ENCODE measurements at regions not wholly inside any gene's neighbourhood (a gene's known extent, or its start where the extent isn't known, plus 50 kb on each side); places are given as distances from the start of the nearest gene placed in this dataset.

DNA sequence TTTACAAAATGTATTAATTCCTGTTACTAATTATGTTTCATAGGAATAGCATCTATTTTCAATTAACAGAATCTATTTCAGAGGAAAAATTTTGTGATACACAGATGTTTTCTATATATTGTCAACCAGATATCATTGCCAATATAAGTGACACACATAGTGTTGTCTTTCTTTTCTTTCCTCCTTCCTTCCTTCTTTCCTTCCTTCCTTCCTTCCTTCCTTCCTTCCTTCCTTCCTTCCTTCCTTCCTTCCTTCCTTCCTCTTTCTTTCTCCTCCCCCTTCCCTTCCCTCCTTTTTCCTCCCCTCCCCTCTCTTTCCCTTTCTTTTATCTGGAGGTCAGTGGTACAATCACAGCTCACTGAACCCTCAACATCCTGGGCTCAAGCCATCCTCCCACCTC lies 146.5 kb upstream of the DSEL start:
- DNase-seq (ENCODE audit: low spot score in 2 of 2) = no peak
- no peak overlapping the region for H3K4me3 ChIP-seq (ENCODE audit: low read depth, poor library complexity, severe bottlenecking)
- intact Hi-C loops (cut with DNase I; ENCODE audit: low total_unique reads) = no loop called here
- TF ChIP-seq POLR2A (IDR thresholded peaks at IDR 0.05) = no peak
- TF ChIP-seq, protein P1, sequence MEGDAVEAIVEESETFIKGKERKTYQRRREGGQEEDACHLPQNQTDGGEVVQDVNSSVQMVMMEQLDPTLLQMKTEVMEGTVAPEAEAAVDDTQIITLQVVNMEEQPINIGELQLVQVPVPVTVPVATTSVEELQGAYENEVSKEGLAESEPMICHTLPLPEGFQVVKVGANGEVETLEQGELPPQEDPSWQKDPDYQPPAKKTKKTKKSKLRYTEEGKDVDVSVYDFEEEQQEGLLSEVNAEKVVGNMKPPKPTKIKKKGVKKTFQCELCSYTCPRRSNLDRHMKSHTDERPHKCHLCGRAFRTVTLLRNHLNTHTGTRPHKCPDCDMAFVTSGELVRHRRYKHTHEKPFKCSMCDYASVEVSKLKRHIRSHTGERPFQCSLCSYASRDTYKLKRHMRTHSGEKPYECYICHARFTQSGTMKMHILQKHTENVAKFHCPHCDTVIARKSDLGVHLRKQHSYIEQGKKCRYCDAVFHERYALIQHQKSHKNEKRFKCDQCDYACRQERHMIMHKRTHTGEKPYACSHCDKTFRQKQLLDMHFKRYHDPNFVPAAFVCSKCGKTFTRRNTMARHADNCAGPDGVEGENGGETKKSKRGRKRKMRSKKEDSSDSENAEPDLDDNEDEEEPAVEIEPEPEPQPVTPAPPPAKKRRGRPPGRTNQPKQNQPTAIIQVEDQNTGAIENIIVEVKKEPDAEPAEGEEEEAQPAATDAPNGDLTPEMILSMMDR (IDR thresholded peaks at IDR 0.05) = no peak

DNA sequence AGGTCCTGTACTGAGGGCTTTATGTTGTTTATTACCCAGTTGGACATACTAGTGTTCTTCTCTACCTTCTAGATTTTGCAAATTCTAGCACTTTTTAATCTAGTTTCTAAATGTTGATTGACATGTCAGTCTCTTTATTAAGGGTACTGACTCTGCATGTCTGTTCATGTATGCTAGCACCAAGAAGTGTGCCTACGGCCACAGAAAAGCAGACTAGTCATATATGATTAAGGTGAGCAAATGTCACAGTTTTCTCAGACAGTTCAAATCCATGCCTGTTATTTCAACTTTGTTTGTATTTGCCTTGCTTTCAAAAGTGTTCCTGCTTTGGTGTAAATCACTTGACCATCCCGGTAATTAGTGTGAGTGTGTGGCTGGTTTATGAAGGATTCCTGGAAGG lies 145.0 kb upstream of the DSEL start:
- H3K4me3 ChIP-seq (ENCODE audit: low read depth, poor library complexity, severe bottlenecking) = no peak overlapping the region
- no peak for TF ChIP-seq POLR2A (IDR thresholded peaks at IDR 0.05)
- TF ChIP-seq, protein P1 (IDR thresholded peaks at IDR 0.05) = no peak
- no peak for DNase-seq (ENCODE audit: low spot score in 2 of 2)
- 57 to 63% methylated on average over 2 of the region's 2 CpGs for WGBS, 2 donors
- intact Hi-C loops (cut with DNase I; ENCODE audit: low total_unique reads) = no loop called here

DNA sequence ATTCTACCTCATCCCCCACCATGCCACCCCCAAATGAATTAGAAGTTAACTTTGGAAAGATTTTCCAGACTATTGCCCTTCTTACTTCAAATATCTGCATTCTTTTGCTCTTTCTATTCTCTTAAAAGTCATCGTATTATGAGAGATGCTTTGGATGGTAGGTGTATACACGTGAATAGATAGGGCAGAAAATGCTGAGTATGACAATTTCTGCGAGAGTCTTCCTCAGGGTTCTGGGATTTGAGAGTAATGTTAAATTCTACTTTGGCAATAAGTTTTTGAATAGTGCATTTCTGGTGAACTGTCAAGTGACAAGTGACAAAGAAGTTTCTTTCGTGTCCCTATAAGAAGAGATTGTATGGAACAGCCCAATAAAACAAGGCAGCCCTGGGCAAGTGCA lies 137.6 kb upstream of the DSEL start:
- no peak for DNase-seq (ENCODE audit: low spot score in 2 of 2)
- intact Hi-C loops (cut with DNase I; ENCODE audit: low total_unique reads) = no loop called here
- H3K4me3 ChIP-seq (ENCODE audit: low read depth, poor library complexity, severe bottlenecking) = no peak overlapping the region
- WGBS, 2 donors = 92 to 97% methylated on average over 4 of the region's 4 CpGs
- TF ChIP-seq POLR2A (IDR thresholded peaks at IDR 0.05) = no peak
- TF ChIP-seq, protein P1 (IDR thresholded peaks at IDR 0.05) = no peak

DNA sequence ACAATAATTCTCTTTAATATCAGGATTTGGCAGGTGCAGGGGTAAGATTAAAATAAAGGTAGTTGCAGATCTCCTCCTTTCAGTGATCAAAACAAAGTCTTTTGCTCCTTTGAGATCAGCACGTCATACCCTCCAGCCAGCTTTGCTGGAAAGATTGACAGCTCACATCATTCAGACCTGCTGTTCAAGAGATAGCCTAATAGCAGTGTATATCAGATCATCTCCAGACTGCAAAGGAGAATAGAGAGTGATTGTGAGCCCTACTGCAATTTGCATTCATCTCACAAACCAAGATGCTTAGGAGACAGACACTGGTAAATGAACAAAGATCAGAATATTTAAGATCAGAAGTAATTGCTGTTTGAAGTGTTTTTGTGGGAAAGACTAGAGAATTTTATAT lies 135.8 kb upstream of the DSEL start:
- no peak overlapping the region for H3K4me3 ChIP-seq (ENCODE audit: low read depth, poor library complexity, severe bottlenecking)
- 35 to 41% methylated on average over 1 of the region's 1 CpG for WGBS, 2 donors
- no peak for TF ChIP-seq POLR2A (IDR thresholded peaks at IDR 0.05)
- TF ChIP-seq, protein P1 (IDR thresholded peaks at IDR 0.05) = no peak
- intact Hi-C loops (cut with DNase I; ENCODE audit: low total_unique reads) = no loop called here
- no peak for DNase-seq (ENCODE audit: low spot score in 2 of 2)

DNA sequence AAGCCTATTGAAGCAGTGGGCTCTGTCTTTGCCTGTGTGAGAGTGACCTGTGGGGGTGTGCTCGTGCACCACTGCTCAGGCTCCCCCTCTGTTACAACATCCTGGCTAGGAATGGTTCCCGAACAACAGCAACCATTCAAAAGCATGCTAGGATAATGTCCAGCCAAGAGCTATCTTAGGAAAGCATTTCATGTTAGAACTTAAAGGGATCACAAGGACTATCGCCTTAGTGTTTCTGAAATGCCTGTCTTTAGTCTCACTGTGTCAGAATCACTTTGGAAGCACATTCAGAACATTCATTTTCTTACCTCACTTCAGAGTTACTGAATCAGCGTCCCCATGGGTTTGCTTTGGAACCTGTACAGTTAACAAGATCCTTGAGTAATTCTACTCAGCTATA lies 134.9 kb upstream of the DSEL start:
- H3K4me3 ChIP-seq (ENCODE audit: low read depth, poor library complexity, severe bottlenecking) = no peak overlapping the region
- TF ChIP-seq, protein P1 (IDR thresholded peaks at IDR 0.05) = no peak
- no peak for TF ChIP-seq POLR2A (IDR thresholded peaks at IDR 0.05)
- intact Hi-C loops (cut with DNase I; ENCODE audit: low total_unique reads) = no loop called here
- WGBS, 2 donors = 38 to 46% methylated on average over 4 of the region's 4 CpGs
- DNase-seq (ENCODE audit: low spot score in 2 of 2) = peak in 1 of 2 donors; percentile 18

DNA sequence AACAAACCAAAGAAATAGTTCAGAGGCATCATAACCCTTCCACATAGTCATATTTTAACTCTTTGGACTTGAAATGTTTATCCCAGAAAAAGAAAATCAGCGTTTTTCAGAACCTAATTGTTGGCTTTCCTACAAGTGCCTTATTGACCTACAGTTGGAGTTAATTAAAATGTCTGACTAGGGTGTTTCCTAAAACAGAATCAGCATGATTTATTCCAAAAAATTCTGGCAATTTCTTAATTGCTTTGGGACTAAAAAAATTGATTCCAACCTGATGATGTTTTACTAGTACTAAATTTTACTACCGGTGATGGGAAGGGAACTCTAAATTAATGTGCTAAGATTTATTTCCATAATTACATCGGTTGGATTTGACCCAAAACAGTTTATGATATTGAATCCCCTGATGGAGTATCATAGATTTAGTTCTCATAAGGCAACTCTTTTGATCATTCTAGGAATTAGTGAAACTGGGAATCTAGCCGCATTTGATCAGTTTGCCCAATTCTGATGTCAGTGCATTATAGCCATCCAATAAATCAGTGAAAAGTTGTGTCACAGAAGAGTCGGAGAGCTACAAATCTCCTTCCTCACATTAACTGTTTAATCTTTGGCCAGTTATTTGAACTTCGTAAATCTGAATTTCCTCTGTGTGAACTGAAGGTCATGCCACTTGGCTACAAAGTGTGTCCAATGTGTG lies 134.3 kb upstream of the DSEL start:
- H3K4me3 ChIP-seq (ENCODE audit: low read depth, poor library complexity, severe bottlenecking) = no peak overlapping the region
- intact Hi-C loops (cut with DNase I; ENCODE audit: low total_unique reads) = no loop called here
- no peak for DNase-seq (ENCODE audit: low spot score in 2 of 2)
- TF ChIP-seq, protein P1 (IDR thresholded peaks at IDR 0.05) = no peak
- 20 to 22% methylated on average over 6 of the region's 6 CpGs for WGBS, 2 donors
